ENCODE measurements at regions not wholly inside any gene's neighbourhood (a gene's known extent, or its start where the extent isn't known, plus 50 kb on each side); places are given as distances from the start of the nearest gene placed in this dataset.

DNA sequence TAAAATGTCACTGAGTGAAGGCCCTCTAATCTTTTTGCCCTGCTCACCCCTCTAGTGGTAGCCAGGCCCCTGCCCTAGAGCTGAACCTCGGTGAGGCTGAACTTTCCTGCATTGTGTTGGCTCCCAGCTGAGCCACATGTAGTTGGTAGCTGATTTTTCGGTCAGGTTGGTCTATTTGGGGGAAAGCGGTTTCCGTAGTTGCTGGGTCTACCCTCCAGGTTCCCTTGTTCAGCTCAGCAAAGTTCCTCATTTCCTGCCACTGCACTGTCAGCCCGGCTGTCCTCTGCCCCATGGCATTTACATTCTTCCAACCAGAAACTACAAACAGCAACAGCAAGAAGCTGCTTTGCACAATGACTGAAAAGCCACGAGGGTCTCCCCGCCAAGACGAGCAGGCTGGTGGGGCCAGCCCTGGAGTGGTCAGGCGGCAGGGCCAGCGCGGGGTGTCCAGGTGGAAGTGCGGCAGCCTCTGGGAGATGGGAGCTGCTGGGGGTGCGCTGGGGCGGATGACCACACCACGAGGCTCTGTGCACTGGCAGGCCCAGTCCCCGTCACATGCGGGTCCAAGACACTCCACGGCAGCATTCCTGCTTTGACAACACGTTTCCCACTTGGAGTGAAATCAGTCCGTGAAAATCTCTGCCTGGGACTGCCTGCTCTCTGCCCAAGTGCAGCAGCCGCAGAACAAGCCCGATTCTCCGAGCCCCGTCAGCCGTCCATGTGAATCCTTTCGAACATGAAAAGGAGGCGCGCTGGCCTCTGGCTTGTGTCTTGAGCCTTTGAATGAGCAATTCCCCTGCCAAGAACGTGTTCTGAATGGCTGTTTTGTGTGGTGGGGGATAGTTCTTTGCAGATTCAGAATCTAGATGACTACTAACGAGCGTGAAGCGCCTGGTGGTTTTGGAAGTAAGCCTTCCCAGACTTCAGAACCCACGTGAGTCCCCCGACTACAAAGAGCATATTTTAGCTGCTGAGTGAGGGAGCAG is 159.4 kb downstream of the ASB1 start (continued):
- TF ChIP-seq HOXD13 (CRISPR knock-in tag; IDR thresholded peaks at IDR 0.05; ENCODE audit: borderline replicate concordance), result no peak
- TF ChIP-seq ZNF514 (tag by site-specific recombination; IDR thresholded peaks at IDR 0.05), result no peak
- TF ChIP-seq ZNF555 (tag by site-specific recombination; conservative IDR thresholded peaks at IDR 0.05), result no peak
- TF ChIP-seq ZSCAN16 (tag by site-specific recombination; IDR thresholded peaks at IDR 0.05), result no peak
- TF ChIP-seq WT1 (tag by site-specific recombination; IDR thresholded peaks at IDR 0.05), result no peak

GRCh38 chr2:238586931-238587775 is 160.4 kb downstream of the ASB1 start:
- H3K9me3 ChIP-seq (ENCODE audit: control insufficient read depth, insufficient read depth, low read depth, low read length), result no peaks in the 10 kb centered on the region
- CTCF ChIA-PET, result no interaction called here
- TF ChIP-seq ZNF175 (tag by site-specific recombination; IDR thresholded peaks at IDR 0.05), result no peak
- no peak for TF ChIP-seq ZNF223 (tag by site-specific recombination; IDR thresholded peaks at IDR 0.05)
- TF ChIP-seq ZNF623 (tag by site-specific recombination; IDR thresholded peaks at IDR 0.05), result no peak
- TF ChIP-seq ZNF280C (tag by site-specific recombination; IDR thresholded peaks at IDR 0.05), result no peak
- TF ChIP-seq ZSCAN5A (tag by site-specific recombination; IDR thresholded peaks at IDR 0.05), result no peak
- TF ChIP-seq WT1 (tag by site-specific recombination; IDR thresholded peaks at IDR 0.05), result no peak
- no peak for TF ChIP-seq SP3 (tag by site-specific recombination; IDR thresholded peaks at IDR 0.05)
- no peak for TF ChIP-seq OSR2 (tag by site-specific recombination; IDR thresholded peaks at IDR 0.05)
- TF ChIP-seq PATZ1 (tag by site-specific recombination; IDR thresholded peaks at IDR 0.05), result no peak
- POLR2A ChIA-PET, result interaction anchor here (0.7 kb wide), 1 partner anchor 14 kb away, joined by 3 read pairs; no protein-coding TSS in a partner anchor
- no peak overlapping the region for H3K27ac ChIP-seq (ENCODE audit: extremely low read depth, low read depth, low read length)
- no peak overlapping the region for H3K4me3 ChIP-seq (ENCODE audit: low read depth, low read length)
- H3K4me1 ChIP-seq (ENCODE audit: control insufficient read depth, insufficient read depth, low read length), result no peaks in the 10 kb centered on the region
- H3K36me3 ChIP-seq (ENCODE audit: control insufficient read depth in 2 of 2, insufficient read depth in 1 of 2, low read length in 2 of 2), result no peaks in the 10 kb centered on the region
